ENCODE measurements at regions not wholly inside any gene's neighbourhood (a gene's known extent, or its start where the extent isn't known, plus 50 kb on each side); places are given as distances from the start of the nearest gene placed in this dataset.

GRCh38 chr19:29404951-29405727 lies 120.7 kb upstream of the VSTM2B start:
- no peaks in the 10 kb centered on the region for H3K9me3 ChIP-seq (ENCODE audit: control insufficient read depth, insufficient read depth, low read length)
- H3K27ac ChIP-seq (ENCODE audit: low read length), result no peak overlapping the region
- H3K36me3 ChIP-seq (ENCODE audit: control insufficient read depth, insufficient read depth, low read length), result no peaks in the 10 kb centered on the region
- no CpG with 5 or more reads among the region's 33 CpGs for WGBS (ENCODE audit: insufficient coverage, insufficient read length)
- no peak overlapping the region for H3K4me3 ChIP-seq (ENCODE audit: low read length)
- H3K4me1 ChIP-seq (ENCODE audit: control insufficient read depth, insufficient read depth, low read length), result no peaks in the 10 kb centered on the region
- H3K27me3 ChIP-seq (ENCODE audit: control insufficient read depth, insufficient read depth, low read length), result no peaks in the 10 kb centered on the region
- no peak for DNase-seq (ENCODE audit: low read depth, low spot score)

- no peaks in the 10 kb centered on the region for H3K36me3 ChIP-seq (ENCODE audit: control insufficient read depth, insufficient read depth, low read length)
- H3K4me1 ChIP-seq (ENCODE audit: control insufficient read depth, insufficient read depth, low read length), result no peaks in the 10 kb centered on the region; the same call in 1 of the 2 replicates
- DNase-seq (ENCODE audit: low read depth, low spot score), result no peak
- whole genome bisulfite sequencing (ENCODE audit: insufficient coverage, insufficient read length), result no CpG with 5 or more reads among the region's 11 CpGs
- no peak overlapping the region for H3K27ac ChIP-seq (ENCODE audit: low read length)
- no peaks in the 10 kb centered on the region for H3K9me3 ChIP-seq (ENCODE audit: control insufficient read depth, insufficient read depth, low read length)
- no peaks in the 10 kb centered on the region for H3K27me3 ChIP-seq (ENCODE audit: control insufficient read depth, insufficient read depth, low read length)
- no peak overlapping the region for H3K4me3 ChIP-seq (ENCODE audit: low read length)
Measured at GRCh38 chr19:29405728-29405995, 120.1 kb upstream of the VSTM2B start.

GRCh38 chr19:29409076-29409862 lies 116.5 kb upstream of the VSTM2B start:
- Histone ChIP-seq H3K27me3 (ENCODE audit: control insufficient read depth, insufficient read depth, low read length) (no peaks in the 10 kb centered on the region), H3K36me3 (ENCODE audit: control insufficient read depth, insufficient read depth, low read length) (no peaks in the 10 kb centered on the region), H3K4me1 (ENCODE audit: control insufficient read depth, insufficient read depth, low read length) (no peaks in the 10 kb centered on the region; the same call in 1 of the 2 replicates), H3K27ac (ENCODE audit: low read length) (no peak overlapping the region), H3K4me3 (ENCODE audit: low read length) (no peak overlapping the region), H3K9me3 (ENCODE audit: control insufficient read depth, insufficient read depth, low read length) (no peaks in the 10 kb centered on the region)
- DNase-seq (ENCODE audit: low read depth, low spot score), result no peak
- WGBS (ENCODE audit: insufficient coverage, insufficient read length), result no CpG with 5 or more reads among the region's 14 CpGs

GRCh38 chr19:29410601-29411000 lies 115.2 kb upstream of the VSTM2B start:
- Histone ChIP-seq H3K9me3 (ENCODE audit: control insufficient read depth, insufficient read depth, low read length) (no peaks in the 10 kb centered on the region), H3K36me3 (ENCODE audit: control insufficient read depth, insufficient read depth, low read length) (no peaks in the 10 kb centered on the region), H3K4me1 (ENCODE audit: control insufficient read depth, insufficient read depth, low read length) (no peaks in the 10 kb centered on the region; the same call in 1 of the 2 replicates), H3K27me3 (ENCODE audit: control insufficient read depth, insufficient read depth, low read length) (no peaks in the 10 kb centered on the region), H3K4me3 (ENCODE audit: low read length) (no peak overlapping the region), H3K27ac (ENCODE audit: low read length) (no peak overlapping the region)
- no CpG with 5 or more reads among the region's 2 CpGs for WGBS (ENCODE audit: insufficient coverage, insufficient read length)
- no peak for DNase-seq (ENCODE audit: low read depth, low spot score)

GRCh38 chr19:29411113-29411581 lies 114.6 kb upstream of the VSTM2B start:
- no CpG with 5 or more reads among the region's 17 CpGs for WGBS (ENCODE audit: insufficient coverage, insufficient read length)
- Histone ChIP-seq H3K27ac (ENCODE audit: low read length) (no peak overlapping the region), H3K27me3 (ENCODE audit: control insufficient read depth, insufficient read depth, low read length) (no peaks in the 10 kb centered on the region), H3K4me3 (ENCODE audit: low read length) (no peak overlapping the region), H3K4me1 (ENCODE audit: control insufficient read depth, insufficient read depth, low read length) (no peaks in the 10 kb centered on the region; the same call in 1 of the 2 replicates), H3K36me3 (ENCODE audit: control insufficient read depth, insufficient read depth, low read length) (no peaks in the 10 kb centered on the region), H3K9me3 (ENCODE audit: control insufficient read depth, insufficient read depth, low read length) (no peaks in the 10 kb centered on the region)
- DNase-seq (ENCODE audit: low read depth, low spot score), result no peak

GRCh38 chr19:29413435-29413834 lies 112.4 kb upstream of the VSTM2B start:
- no peak for DNase-seq (ENCODE audit: low read depth, low spot score)
- H3K4me3 ChIP-seq (ENCODE audit: low read length), result no peak overlapping the region
- H3K27me3 ChIP-seq (ENCODE audit: control insufficient read depth, insufficient read depth, low read length), result no peaks in the 10 kb centered on the region
- WGBS (ENCODE audit: insufficient coverage, insufficient read length), result no CpG with 5 or more reads among the region's 3 CpGs
- H3K27ac ChIP-seq (ENCODE audit: low read length), result no peak overlapping the region
- no peaks in the 10 kb centered on the region for H3K36me3 ChIP-seq (ENCODE audit: control insufficient read depth, insufficient read depth, low read length)
- H3K4me1 ChIP-seq (ENCODE audit: control insufficient read depth, insufficient read depth, low read length), result no peaks in the 10 kb centered on the region; the same call in 1 of the 2 replicates
- H3K9me3 ChIP-seq (ENCODE audit: control insufficient read depth, insufficient read depth, low read length), result no peaks in the 10 kb centered on the region

GRCh38 chr19:29415507-29415906 lies 110.3 kb upstream of the VSTM2B start:
- Histone ChIP-seq H3K36me3 (ENCODE audit: control insufficient read depth, insufficient read depth, low read length) (no peaks in the 10 kb centered on the region), H3K4me3 (ENCODE audit: low read length) (no peak overlapping the region), H3K27me3 (ENCODE audit: control insufficient read depth, insufficient read depth, low read length) (no peaks in the 10 kb centered on the region), H3K4me1 (ENCODE audit: control insufficient read depth, insufficient read depth, low read length) (no peaks in the 10 kb centered on the region), H3K9me3 (ENCODE audit: control insufficient read depth, insufficient read depth, low read length) (no peaks in the 10 kb centered on the region), H3K27ac (ENCODE audit: low read length) (no peak overlapping the region)
- peak; percentile 22 for DNase-seq (ENCODE audit: low read depth, low spot score)
- WGBS (ENCODE audit: insufficient coverage, insufficient read length), result no CpG with 5 or more reads among the region's 5 CpGs

GRCh38 chr19:29417048-29417447 lies 108.7 kb upstream of the VSTM2B start:
- Histone ChIP-seq H3K4me3 (ENCODE audit: low read length) (no peak overlapping the region), H3K36me3 (ENCODE audit: control insufficient read depth, insufficient read depth, low read length) (no peaks in the 10 kb centered on the region), H3K27ac (ENCODE audit: low read length) (no peak overlapping the region), H3K4me1 (ENCODE audit: control insufficient read depth, insufficient read depth, low read length) (no peaks in the 10 kb centered on the region), H3K27me3 (ENCODE audit: control insufficient read depth, insufficient read depth, low read length) (no peaks in the 10 kb centered on the region), H3K9me3 (ENCODE audit: control insufficient read depth, insufficient read depth, low read length) (no peaks in the 10 kb centered on the region)
- no peak for DNase-seq (ENCODE audit: low read depth, low spot score)
- no CpG with 5 or more reads among the region's 4 CpGs for WGBS (ENCODE audit: insufficient coverage, insufficient read length)

- Histone ChIP-seq H3K4me1 (ENCODE audit: control insufficient read depth, insufficient read depth, low read length) (no peaks in the 10 kb centered on the region), H3K27ac (ENCODE audit: low read length) (no peak overlapping the region), H3K36me3 (ENCODE audit: control insufficient read depth, insufficient read depth, low read length) (no peaks in the 10 kb centered on the region), H3K27me3 (ENCODE audit: control insufficient read depth, insufficient read depth, low read length) (no peaks in the 10 kb centered on the region), H3K9me3 (ENCODE audit: control insufficient read depth, insufficient read depth, low read length) (no peaks in the 10 kb centered on the region), H3K4me3 (ENCODE audit: low read length) (no peak overlapping the region)
- DNase-seq (ENCODE audit: low read depth, low spot score), result no peak
- no CpG with 5 or more reads among the region's 13 CpGs for WGBS (ENCODE audit: insufficient coverage, insufficient read length)
Measured at GRCh38 chr19:29418201-29418600, 107.6 kb upstream of the VSTM2B start.

GRCh38 chr19:29420065-29420464 lies 105.7 kb upstream of the VSTM2B start:
- Histone ChIP-seq H3K27ac (ENCODE audit: low read length) (no peak overlapping the region), H3K36me3 (ENCODE audit: control insufficient read depth, insufficient read depth, low read length) (no peaks in the 10 kb centered on the region), H3K9me3 (ENCODE audit: control insufficient read depth, insufficient read depth, low read length) (no peaks in the 10 kb centered on the region), H3K4me3 (ENCODE audit: low read length) (no peak overlapping the region), H3K27me3 (ENCODE audit: control insufficient read depth, insufficient read depth, low read length) (no peaks in the 10 kb centered on the region), H3K4me1 (ENCODE audit: control insufficient read depth, insufficient read depth, low read length) (no peaks in the 10 kb centered on the region)
- no peak for DNase-seq (ENCODE audit: low read depth, low spot score)
- WGBS (ENCODE audit: insufficient coverage, insufficient read length), result no CpG with 5 or more reads among the region's 5 CpGs

All from iPS DF 6.9 (cell line).